ENCODE measurements at regions not wholly inside any gene's neighbourhood (a gene's known extent, or its start where the extent isn't known, plus 50 kb on each side); places are given as distances from the start of the nearest gene placed in this dataset.

GRCh38 chr2:19028587-19029375 is 329.6 kb downstream of the OSR1 start:
- H3K27ac Mint-ChIP-seq (ENCODE audit: unreplicated experiment) = no peak overlapping the region
- no peak for DNase-seq
- CTCF ChIA-PET = no interaction called here

GRCh38 chr2:19027626-19028025 is 330.8 kb downstream of the OSR1 start:
- Mint-ChIP-seq H3K27me3 (ENCODE audit: unreplicated experiment) (no peaks in the 10 kb centered on the region), H3K4me1 (ENCODE audit: low read depth, unreplicated experiment) (no peaks in the 10 kb centered on the region), H3K9me3 (ENCODE audit: low read depth, unreplicated experiment) (no peaks in the 10 kb centered on the region), H3K27ac (ENCODE audit: unreplicated experiment) (no peak overlapping the region), H3K4me3 (ENCODE audit: low read depth, unreplicated experiment) (no peak overlapping the region), H3K36me3 (ENCODE audit: insufficient read depth, unreplicated experiment) (no peaks in the 10 kb centered on the region)
- no peak for TF ChIP-seq CTCF (IDR thresholded peaks at IDR 0.05; ENCODE audit: unreplicated experiment)
- CTCF ChIA-PET = no interaction called here
- BruUV-seq (replicated peaks) = no TSS peak
- intact Hi-C loops (cut with micrococcal nuclease; ENCODE audit: unreplicated experiment) = no loop called here
- DNase-seq = no peak

More at GRCh38 chr2:19028587-19029375, 329.6 kb downstream of the OSR1 start:
- no peak for TF ChIP-seq CTCF (IDR thresholded peaks at IDR 0.05; ENCODE audit: unreplicated experiment)
- no peaks in the 10 kb centered on the region for H3K4me1 Mint-ChIP-seq (ENCODE audit: low read depth, unreplicated experiment)
- BruUV-seq (replicated peaks) = no TSS peak
- no peaks in the 10 kb centered on the region for H3K36me3 Mint-ChIP-seq (ENCODE audit: insufficient read depth, unreplicated experiment)
- H3K27me3 Mint-ChIP-seq (ENCODE audit: unreplicated experiment) = no peaks in the 10 kb centered on the region
- no peak overlapping the region for H3K4me3 Mint-ChIP-seq (ENCODE audit: low read depth, unreplicated experiment)
- H3K9me3 Mint-ChIP-seq (ENCODE audit: low read depth, unreplicated experiment) = no peaks in the 10 kb centered on the region
- intact Hi-C loops (cut with micrococcal nuclease; ENCODE audit: unreplicated experiment) = no loop called here

- no peak overlapping the region for H3K27ac Mint-ChIP-seq (ENCODE audit: unreplicated experiment)
- no peaks in the 10 kb centered on the region for H3K9me3 Mint-ChIP-seq (ENCODE audit: low read depth, unreplicated experiment)
- no peak for TF ChIP-seq CTCF (IDR thresholded peaks at IDR 0.05; ENCODE audit: unreplicated experiment)
- no peaks in the 10 kb centered on the region for H3K4me1 Mint-ChIP-seq (ENCODE audit: low read depth, unreplicated experiment)
- H3K27me3 Mint-ChIP-seq (ENCODE audit: unreplicated experiment) = no peaks in the 10 kb centered on the region
- CTCF ChIA-PET = no interaction called here
- DNase-seq = no peak
- intact Hi-C loops (cut with micrococcal nuclease; ENCODE audit: unreplicated experiment) = no loop called here
- no peak overlapping the region for H3K4me3 Mint-ChIP-seq (ENCODE audit: low read depth, unreplicated experiment)
- no TSS peak for BruUV-seq (replicated peaks)
- H3K36me3 Mint-ChIP-seq (ENCODE audit: insufficient read depth, unreplicated experiment) = no peaks in the 10 kb centered on the region
Observed at GRCh38 chr2:19026261-19026660, 332.2 kb downstream of the OSR1 start.

- DNase-seq = no peak
- Mint-ChIP-seq H3K27me3 (ENCODE audit: unreplicated experiment) (no peaks in the 10 kb centered on the region), H3K36me3 (ENCODE audit: insufficient read depth, unreplicated experiment) (no peaks in the 10 kb centered on the region), H3K4me3 (ENCODE audit: low read depth, unreplicated experiment) (no peak overlapping the region), H3K27ac (ENCODE audit: unreplicated experiment) (no peak overlapping the region), H3K4me1 (ENCODE audit: low read depth, unreplicated experiment) (peaks cover 10% of the 10 kb centered on the region), H3K9me3 (ENCODE audit: low read depth, unreplicated experiment) (no peaks in the 10 kb centered on the region)
- no TSS peak for BruUV-seq (replicated peaks)
- CTCF ChIA-PET = no interaction called here
- TF ChIP-seq CTCF (IDR thresholded peaks at IDR 0.05; ENCODE audit: unreplicated experiment) = no peak
- intact Hi-C loops (cut with micrococcal nuclease; ENCODE audit: unreplicated experiment) = no loop called here
Observed at GRCh38 chr2:19022334-19022733, 336.1 kb downstream of the OSR1 start.

Measured in Calu3 (cell line).